Activated naive CD8-positive, alpha-beta T cell (primary cell): ENCODE measurements at regions not wholly inside any gene's neighbourhood (a gene's known extent, or its start where the extent isn't known, plus 50 kb on each side); places are given as distances from the start of the nearest gene placed in this dataset.

Source experiments
- H3K27ac Mint-ChIP-seq: one replicate; pipeline ENCODE4 v1.8.0; 2021; ENCODE audit warnings: mixed read lengths
- H3K27me3 Mint-ChIP-seq: one replicate; pipeline ENCODE4 v1.8.0; 2021; ENCODE audit warnings: mixed read lengths
- H3K36me3 Mint-ChIP-seq: one replicate; pipeline ENCODE4 v1.8.0; 2021; ENCODE audit warnings: mixed read lengths
- H3K4me1 Mint-ChIP-seq: one replicate; pipeline ENCODE4 v1.8.0; 2021; ENCODE audit warnings: low read depth, mixed read lengths
- H3K4me3 Mint-ChIP-seq: one replicate; pipeline ENCODE4 v1.8.0; 2021; ENCODE audit warnings: mild to moderate bottlenecking, mixed read lengths
- H3K9me3 Mint-ChIP-seq: one replicate; pipeline ENCODE4 v1.8.0; 2021; ENCODE audit warnings: low read depth, mixed read lengths

DNA sequence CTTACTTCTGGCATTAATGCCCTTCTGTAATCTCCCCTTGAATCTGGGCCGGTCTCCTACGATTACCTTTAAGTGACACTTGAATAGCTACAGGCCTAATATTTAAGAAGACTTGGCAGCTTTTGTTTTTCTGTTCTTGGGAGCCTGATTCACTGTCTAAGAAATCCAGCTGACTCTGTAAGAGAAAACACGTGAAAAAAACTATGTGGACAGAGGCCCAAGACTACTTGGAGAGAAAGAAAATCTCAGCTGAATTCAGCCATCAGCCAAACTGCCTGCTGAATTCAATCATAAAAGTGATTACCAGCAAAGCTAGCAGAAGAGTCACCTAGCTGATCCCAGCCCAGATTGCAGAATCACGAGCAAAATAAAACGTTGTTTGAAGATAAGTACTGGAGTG lies 521.2 kb downstream of the MID1IP1 start:
- H3K9me3 Mint-ChIP-seq = no peaks in the 10 kb centered on the region
- no peaks in the 10 kb centered on the region for H3K27me3 Mint-ChIP-seq
- no peak overlapping the region for H3K4me3 Mint-ChIP-seq
- H3K27ac Mint-ChIP-seq = no peak overlapping the region
- peaks cover 21% of the 10 kb centered on the region for H3K36me3 Mint-ChIP-seq
- peaks cover 59% of the 10 kb centered on the region for H3K4me1 Mint-ChIP-seq

DNA sequence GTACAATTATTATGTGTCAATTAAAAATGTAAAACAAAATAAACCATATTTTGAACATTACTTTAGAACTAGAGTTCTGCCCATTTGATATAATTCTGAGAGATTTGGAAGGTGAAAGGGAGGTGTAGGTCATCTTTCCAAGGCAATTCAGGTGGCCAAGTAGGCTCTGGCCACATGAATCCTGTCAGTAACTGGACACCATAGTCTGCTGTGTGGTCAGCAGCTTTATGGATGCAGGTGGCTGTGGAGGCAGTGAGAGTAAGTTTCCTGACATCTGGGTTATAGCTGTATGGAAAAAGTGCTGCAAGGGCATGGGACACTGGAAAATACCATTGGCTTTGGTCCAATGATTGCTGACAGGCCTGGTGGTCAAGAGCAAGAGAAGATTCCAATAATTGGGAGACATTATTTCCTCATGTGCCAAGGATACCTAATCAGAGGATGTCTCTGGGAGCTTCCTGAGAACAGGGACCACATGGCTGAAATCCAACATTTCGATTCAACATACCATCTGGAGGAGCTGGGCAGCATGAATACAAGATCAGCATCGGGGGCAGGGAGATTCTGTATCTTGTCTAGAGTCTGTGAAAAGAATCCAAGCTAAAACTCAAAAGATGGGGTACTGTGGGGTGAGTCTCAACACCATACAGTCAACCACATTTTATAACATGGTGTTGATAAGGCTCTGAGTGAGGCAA lies 523.1 kb downstream of the MID1IP1 start:
- no peaks in the 10 kb centered on the region for H3K9me3 Mint-ChIP-seq
- H3K4me3 Mint-ChIP-seq = peak overlapping the region; percentile 76
- H3K36me3 Mint-ChIP-seq = peaks cover 20% of the 10 kb centered on the region
- H3K4me1 Mint-ChIP-seq = peaks cover 65% of the 10 kb centered on the region
- peak overlapping the region; percentile 54 for H3K27ac Mint-ChIP-seq
- H3K27me3 Mint-ChIP-seq = no peaks in the 10 kb centered on the region

DNA sequence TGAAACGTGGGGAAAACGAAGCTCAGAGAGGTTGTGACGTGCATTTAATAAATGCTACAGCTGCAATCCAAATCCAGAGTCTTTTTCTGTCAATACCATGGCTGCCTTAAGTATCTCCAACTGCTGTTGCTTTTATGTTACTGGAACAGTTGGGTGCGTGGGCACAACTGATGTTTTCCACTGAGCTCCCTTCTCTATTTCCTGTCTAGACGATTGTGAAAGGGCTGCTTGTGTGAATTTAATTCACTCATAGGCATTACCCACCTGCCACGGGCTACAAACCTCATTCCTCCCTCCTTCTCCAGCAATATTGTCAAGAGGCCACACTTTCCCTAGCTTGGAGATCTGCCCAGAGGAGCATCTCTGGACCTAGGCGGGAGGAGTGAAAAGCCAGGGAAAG lies 526.0 kb downstream of the MID1IP1 start:
- Mint-ChIP-seq H3K27me3 (no peaks in the 10 kb centered on the region), H3K4me1 (peaks cover 72% of the 10 kb centered on the region), H3K9me3 (peaks cover 2% of the 10 kb centered on the region), H3K4me3 (peak overlapping the region; percentile 84), H3K36me3 (peaks cover 10% of the 10 kb centered on the region), H3K27ac (peak overlapping the region; percentile 96)

DNA sequence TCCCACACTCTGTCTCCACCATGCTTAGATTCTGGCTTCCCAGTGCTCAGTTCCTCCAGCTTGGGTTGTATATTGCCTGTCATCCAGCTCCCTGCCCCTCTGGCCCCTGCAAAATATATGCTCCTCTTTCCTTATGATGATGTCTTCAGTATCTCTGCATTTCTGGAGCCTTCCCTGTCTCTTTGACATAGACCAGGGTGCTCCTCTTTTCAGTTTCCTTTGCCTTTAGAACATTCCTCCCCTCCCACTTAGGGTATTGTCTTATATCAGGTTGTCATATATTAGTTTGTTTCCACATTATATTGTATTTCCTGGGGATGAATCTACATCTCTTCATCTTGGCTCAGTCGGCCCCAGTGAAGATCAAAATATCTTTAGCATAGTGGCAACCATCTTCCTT lies 526.4 kb downstream of the MID1IP1 start:
- peaks cover 10% of the 10 kb centered on the region for H3K36me3 Mint-ChIP-seq
- H3K27me3 Mint-ChIP-seq = no peaks in the 10 kb centered on the region
- H3K9me3 Mint-ChIP-seq = peaks cover 5% of the 10 kb centered on the region
- peaks cover 76% of the 10 kb centered on the region for H3K4me1 Mint-ChIP-seq
- peak overlapping the region; percentile 96 for H3K27ac Mint-ChIP-seq
- H3K4me3 Mint-ChIP-seq = peak overlapping the region; percentile 25

DNA sequence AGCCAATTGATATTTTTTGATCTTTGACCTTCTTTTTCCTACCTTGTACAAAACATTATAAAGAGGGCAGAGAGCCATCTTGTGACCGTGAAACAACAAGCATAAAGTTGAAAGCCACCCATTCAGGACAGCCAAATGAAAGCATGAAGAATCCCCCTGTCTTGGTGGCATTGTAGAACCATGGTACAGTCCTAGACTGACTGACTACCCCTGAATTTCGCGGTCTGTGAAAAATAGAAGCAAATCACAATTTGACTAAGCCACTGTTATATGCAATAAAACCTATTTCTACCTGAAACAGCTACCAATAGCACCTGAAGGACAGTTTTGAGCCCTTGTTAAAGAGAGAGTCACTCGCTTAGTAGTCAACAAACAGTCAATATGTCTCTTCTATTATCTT lies 527.4 kb downstream of the MID1IP1 start:
- Mint-ChIP-seq H3K27ac (peak overlapping the region; percentile 96), H3K36me3 (peaks cover 10% of the 10 kb centered on the region), H3K4me3 (no peak overlapping the region), H3K4me1 (peaks cover 75% of the 10 kb centered on the region), H3K27me3 (no peaks in the 10 kb centered on the region), H3K9me3 (peaks cover 5% of the 10 kb centered on the region)

DNA sequence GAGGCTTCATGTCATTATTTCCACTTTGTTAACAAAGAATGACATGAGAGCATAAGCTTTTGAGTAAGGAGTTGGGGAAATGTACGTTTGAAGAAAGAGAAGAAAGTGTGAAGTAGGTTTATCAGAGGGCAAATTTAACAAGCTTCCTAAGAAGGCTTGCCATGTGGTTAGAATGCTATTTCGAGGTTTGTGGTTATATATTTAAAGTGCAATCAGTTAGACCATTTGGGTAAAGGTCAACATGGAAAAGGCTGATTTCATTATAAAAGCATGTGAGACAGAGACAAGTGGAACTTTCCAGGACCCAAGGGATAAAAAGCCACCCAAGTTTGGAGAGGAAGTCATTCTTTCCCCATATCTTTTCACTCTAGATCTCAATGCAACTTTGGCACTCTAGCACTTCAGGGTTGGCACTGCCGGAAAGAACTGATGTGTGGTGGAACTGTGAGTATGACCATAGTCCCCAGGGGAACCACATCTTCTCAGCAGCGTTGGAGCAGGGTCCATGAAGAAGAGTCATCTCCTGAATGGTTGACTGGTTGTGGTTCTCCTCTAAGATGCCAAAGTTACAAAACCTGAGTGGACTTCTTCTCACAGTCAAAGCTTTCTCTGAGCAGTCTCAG lies 529.9 kb downstream of the MID1IP1 start:
- H3K9me3 Mint-ChIP-seq = peaks cover 5% of the 10 kb centered on the region
- peak overlapping the region; percentile 96 for H3K27ac Mint-ChIP-seq
- peaks cover 4% of the 10 kb centered on the region for H3K36me3 Mint-ChIP-seq
- H3K4me3 Mint-ChIP-seq = peak overlapping the region; percentile 55
- H3K27me3 Mint-ChIP-seq = no peaks in the 10 kb centered on the region
- H3K4me1 Mint-ChIP-seq = peaks cover 80% of the 10 kb centered on the region

DNA sequence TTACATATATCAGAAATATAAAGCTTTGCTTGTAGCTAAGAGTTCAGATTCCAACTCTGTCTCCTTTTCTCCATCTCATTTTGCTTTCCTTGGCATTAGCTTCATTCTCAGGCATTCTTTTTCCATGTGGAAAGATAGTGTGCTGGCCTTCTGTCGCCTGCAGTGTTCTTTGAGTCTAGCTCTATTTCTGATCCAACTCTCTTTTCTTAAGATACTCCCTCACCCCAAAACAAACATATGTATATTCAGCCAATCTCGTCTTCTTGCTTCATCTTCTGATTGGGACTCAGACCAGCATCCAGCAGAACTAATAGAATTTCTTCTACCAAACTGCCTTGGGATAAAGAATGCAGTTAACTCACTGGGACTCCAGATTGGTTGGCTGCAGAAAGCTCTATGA lies 532.2 kb downstream of the MID1IP1 start:
- peak overlapping the region; percentile 70 for H3K27ac Mint-ChIP-seq
- H3K4me3 Mint-ChIP-seq = no peak overlapping the region
- H3K27me3 Mint-ChIP-seq = no peaks in the 10 kb centered on the region
- H3K4me1 Mint-ChIP-seq = peaks cover 73% of the 10 kb centered on the region
- peaks cover 2% of the 10 kb centered on the region for H3K36me3 Mint-ChIP-seq
- H3K9me3 Mint-ChIP-seq = peaks cover 5% of the 10 kb centered on the region

DNA sequence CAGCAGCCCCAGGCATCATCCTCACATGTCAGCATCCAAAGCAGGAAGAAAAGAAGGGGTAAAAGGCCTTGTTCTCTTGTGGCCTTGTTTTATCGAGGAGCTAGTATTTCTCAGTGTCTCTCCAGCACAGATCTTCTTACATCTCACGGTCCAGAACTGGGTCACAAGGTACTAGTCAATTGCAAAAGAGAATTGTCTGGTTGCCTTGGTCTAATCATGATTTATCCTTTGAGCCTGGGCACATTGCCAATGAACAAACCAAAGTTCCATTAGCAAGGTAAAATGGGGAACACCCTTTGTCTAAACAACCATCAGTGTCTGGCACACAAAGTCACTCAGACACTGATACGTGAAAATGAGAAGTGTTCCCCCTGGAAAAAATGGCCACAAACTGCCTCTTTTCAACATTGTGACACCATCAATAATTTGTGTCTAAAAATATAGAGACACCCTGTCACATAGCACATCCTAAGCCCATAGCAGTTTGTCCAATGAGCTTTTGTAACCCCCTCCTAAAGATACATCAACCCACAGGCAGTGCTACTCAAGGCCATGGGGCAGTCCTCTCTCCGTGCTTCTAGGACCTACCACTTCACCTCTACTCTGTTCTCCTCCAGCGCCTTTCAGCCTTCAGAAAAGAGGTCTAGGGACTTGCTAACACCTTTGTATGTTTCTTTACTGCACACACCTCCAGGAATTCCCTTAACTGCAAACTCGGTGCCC lies 534.4 kb downstream of the MID1IP1 start:
- Mint-ChIP-seq H3K4me1 (peaks cover 58% of the 10 kb centered on the region), H3K27ac (peak overlapping the region; percentile 92)

DNA sequence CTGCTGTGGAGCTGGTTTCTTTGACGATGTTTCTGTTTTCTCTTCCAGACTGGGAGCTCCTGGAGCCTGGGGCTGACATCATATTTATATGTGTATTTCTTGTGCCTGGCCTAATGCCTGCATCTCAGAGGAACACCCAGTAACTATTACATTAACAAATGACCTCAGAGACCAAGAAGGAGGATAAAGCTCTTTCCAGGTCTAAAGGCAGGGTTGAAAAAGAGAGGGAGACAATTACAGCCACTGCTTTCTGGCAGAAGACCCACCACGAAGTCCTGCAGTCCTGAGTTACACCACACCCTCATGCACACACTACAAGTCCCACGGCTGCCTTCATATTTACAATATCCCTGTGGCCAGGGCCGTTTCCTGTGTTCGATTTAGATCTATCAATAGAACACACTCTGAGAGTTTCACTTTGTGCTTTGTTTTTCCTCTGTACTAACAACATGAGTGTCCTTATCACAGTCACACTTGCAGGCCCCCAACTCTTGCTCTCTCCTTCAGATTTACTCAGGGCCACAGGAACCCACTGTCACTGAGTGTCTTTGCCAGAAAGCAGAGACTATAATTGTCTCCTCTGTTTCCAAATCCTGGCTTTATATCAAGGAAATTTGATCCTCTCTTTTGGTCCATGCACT lies 535.5 kb downstream of the MID1IP1 start:
- Mint-ChIP-seq H3K9me3 (peaks cover 5% of the 10 kb centered on the region), H3K27me3 (no peaks in the 10 kb centered on the region), H3K4me1 (peaks cover 48% of the 10 kb centered on the region), H3K27ac (peak overlapping the region; percentile 92), H3K4me3 (peak overlapping the region; percentile 51), H3K36me3 (no peaks in the 10 kb centered on the region)

More for the DNA sequence above, 534.4 kb downstream of the MID1IP1 start:
- H3K9me3 Mint-ChIP-seq = peaks cover 5% of the 10 kb centered on the region
- H3K27me3 Mint-ChIP-seq = no peaks in the 10 kb centered on the region
- H3K4me3 Mint-ChIP-seq = peak overlapping the region; percentile 20
- no peaks in the 10 kb centered on the region for H3K36me3 Mint-ChIP-seq

DNA sequence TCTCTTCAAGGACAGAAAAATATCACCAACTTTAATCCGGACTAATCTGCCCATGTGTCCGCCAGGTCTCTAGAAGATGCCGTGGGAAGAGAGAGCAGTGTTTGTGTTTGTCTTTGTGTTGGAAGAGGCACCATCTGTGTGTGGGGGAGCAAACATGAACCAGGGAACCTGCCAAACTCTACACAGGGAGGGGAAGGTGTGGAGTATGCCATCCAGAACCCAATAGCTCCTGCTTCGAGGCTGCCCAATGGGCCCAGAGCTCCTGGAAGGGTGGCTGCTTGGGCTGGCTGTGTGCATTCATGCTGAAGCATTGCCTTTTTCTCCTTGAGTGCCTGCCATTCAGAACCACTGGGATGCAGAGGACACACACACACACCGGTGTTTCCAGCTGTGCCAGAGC lies 536.2 kb downstream of the MID1IP1 start:
- Mint-ChIP-seq H3K9me3 (peaks cover 1% of the 10 kb centered on the region), H3K27me3 (no peaks in the 10 kb centered on the region), H3K36me3 (no peaks in the 10 kb centered on the region), H3K4me1 (peaks cover 46% of the 10 kb centered on the region), H3K4me3 (peak overlapping the region; percentile 51), H3K27ac (peak overlapping the region; percentile 92)

DNA sequence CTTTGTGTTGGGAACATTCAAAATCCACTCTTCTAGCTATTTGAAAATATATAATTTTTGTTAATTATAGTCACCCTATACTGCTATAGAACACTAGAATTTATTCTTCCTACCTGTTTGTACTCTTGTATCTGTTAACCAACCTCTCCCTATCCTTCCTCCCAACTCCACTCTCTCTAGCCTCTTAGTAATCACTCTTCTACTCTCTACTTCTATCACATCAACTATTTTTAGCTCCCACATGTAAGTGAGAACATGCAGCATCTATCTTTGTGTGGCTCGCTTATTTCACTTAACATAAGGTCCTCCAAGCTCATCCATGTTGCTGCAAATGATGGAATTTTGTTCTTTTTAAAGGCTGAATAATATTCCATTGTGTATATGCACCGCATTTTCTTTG lies 537.3 kb downstream of the MID1IP1 start:
- no peaks in the 10 kb centered on the region for H3K36me3 Mint-ChIP-seq
- H3K4me1 Mint-ChIP-seq = peaks cover 45% of the 10 kb centered on the region
- H3K9me3 Mint-ChIP-seq = no peaks in the 10 kb centered on the region
- peak overlapping the region; percentile 62 for H3K27ac Mint-ChIP-seq
- H3K4me3 Mint-ChIP-seq = no peak overlapping the region
- no peaks in the 10 kb centered on the region for H3K27me3 Mint-ChIP-seq

DNA sequence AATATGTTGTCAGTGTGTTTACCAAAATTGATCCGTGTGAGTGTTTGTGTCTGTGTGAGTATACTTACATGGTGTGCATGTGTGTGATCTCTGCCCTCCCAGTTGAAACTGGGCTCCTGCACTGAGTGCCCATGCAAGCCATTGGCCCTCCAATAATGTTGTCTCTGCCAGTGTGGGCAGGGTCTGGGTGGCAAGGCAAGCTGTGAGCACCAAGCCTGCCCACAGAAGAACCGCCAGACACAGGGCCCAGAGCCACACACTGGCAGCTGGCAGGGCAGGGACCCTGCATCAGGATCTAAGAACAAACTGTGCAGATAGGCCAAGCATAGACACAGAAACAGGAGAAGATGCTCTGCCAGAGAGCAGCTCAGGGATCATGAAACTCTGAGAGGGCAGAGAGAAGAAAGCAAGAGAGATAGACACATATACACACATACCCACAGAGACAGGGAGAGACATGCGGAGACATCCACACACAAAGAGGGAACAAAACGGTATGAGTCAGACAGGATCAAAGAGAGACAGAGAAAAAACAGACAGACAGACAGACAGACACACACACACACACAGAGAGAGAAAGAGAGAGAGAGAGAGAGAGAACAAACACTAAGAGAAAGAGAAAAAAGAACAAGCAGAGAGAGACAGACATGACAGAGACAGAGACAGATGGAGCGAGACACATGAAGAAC lies 555.0 kb downstream of the MID1IP1 start:
- Mint-ChIP-seq H3K4me1 (peaks cover 17% of the 10 kb centered on the region), H3K4me3 (peak overlapping the region; percentile 60), H3K9me3 (no peaks in the 10 kb centered on the region), H3K36me3 (peaks cover 6% of the 10 kb centered on the region), H3K27ac (peak overlapping the region; percentile 85), H3K27me3 (no peaks in the 10 kb centered on the region)

DNA sequence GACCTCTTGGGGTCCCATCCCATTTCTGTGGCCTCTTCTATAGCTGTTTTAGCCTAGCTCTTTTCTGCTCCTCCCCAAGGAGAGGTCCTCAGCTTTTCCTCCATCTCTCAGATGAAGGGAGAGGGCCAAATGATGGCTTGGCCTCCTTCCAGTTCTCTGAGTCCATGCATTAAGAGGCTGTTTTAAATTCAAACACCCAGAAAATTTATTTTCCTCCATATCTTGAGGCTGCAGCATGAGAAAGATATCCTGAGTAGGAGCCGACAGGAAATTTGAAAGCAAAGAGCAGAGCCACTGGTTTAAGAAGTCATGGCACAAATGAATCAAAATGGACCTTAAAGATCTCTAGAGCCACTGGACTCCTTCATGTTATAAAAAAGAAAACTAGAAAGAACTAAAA lies 558.8 kb downstream of the MID1IP1 start:
- Mint-ChIP-seq H3K27ac (no peak overlapping the region), H3K4me1 (peaks cover 17% of the 10 kb centered on the region), H3K27me3 (no peaks in the 10 kb centered on the region), H3K9me3 (no peaks in the 10 kb centered on the region), H3K36me3 (peaks cover 3% of the 10 kb centered on the region), H3K4me3 (no peak overlapping the region)

DNA sequence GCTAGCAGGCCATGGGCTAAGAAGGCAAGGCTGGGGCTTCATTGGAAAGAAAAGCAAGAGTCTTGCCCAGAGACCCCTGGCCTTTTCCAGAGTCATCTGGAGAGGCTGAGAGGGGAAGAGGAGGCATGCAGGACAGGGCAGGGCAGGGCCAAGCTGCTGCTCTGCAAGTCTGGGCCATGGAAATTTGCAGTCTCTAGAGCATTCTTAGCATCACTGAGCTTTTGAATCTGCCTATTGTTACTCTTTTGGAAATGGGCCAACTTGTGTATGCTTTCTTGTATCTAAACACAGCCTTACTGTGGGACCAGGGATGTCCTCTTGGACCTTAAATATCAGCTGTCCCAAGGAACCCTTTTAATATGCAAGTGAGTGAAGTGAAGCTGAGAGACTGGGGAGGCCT lies 560.5 kb downstream of the MID1IP1 start:
- H3K4me1 Mint-ChIP-seq = peaks cover 12% of the 10 kb centered on the region
- peaks cover 3% of the 10 kb centered on the region for H3K36me3 Mint-ChIP-seq
- no peaks in the 10 kb centered on the region for H3K27me3 Mint-ChIP-seq
- no peak overlapping the region for H3K4me3 Mint-ChIP-seq
- no peaks in the 10 kb centered on the region for H3K9me3 Mint-ChIP-seq
- H3K27ac Mint-ChIP-seq = no peak overlapping the region
